ENCODE measurements at regions not wholly inside any gene's neighbourhood (a gene's known extent, or its start where the extent isn't known, plus 50 kb on each side); places are given as distances from the start of the nearest gene placed in this dataset.

- TF ChIP-seq, protein P1, sequence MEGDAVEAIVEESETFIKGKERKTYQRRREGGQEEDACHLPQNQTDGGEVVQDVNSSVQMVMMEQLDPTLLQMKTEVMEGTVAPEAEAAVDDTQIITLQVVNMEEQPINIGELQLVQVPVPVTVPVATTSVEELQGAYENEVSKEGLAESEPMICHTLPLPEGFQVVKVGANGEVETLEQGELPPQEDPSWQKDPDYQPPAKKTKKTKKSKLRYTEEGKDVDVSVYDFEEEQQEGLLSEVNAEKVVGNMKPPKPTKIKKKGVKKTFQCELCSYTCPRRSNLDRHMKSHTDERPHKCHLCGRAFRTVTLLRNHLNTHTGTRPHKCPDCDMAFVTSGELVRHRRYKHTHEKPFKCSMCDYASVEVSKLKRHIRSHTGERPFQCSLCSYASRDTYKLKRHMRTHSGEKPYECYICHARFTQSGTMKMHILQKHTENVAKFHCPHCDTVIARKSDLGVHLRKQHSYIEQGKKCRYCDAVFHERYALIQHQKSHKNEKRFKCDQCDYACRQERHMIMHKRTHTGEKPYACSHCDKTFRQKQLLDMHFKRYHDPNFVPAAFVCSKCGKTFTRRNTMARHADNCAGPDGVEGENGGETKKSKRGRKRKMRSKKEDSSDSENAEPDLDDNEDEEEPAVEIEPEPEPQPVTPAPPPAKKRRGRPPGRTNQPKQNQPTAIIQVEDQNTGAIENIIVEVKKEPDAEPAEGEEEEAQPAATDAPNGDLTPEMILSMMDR (conservative IDR thresholded peaks at IDR 0.05; ENCODE audit: low read depth, low read length) = no peak
- H3K4me3 ChIP-seq (ENCODE audit: low read depth, low read length) = no peak overlapping the region
- no peak for DNase-seq (ENCODE audit: low read depth)
These were observed 121.4 kb upstream of the WSCD1 start for GRCh38 chr17:5948811-5949210.

GRCh38 chr17:5950878-5951277 lies 119.3 kb upstream of the WSCD1 start:
- TF ChIP-seq, protein P1 (conservative IDR thresholded peaks at IDR 0.05; ENCODE audit: low read depth, low read length) = no peak
- no peak for DNase-seq (ENCODE audit: low read depth)
- H3K4me3 ChIP-seq (ENCODE audit: low read depth, low read length) = no peak overlapping the region

DNA sequence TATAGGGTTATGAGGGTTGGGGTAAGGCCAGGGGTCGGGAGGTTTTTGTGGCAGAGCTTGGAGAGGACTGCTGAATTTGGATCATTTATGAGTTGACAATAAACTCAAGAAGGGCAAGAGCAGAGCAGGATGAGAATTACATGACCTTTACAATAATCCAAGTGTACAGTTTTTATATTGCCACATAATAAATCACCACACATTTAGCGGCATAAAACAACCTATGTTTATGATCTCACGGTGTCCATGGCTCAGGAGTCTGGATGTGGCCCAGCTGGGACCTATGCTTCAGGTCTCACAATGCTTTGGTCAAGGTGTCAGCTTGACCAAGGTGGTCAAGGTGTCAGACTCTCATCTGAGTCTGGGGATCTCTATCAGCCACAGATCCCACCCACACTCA lies 118.3 kb upstream of the WSCD1 start:
- DNase-seq (ENCODE audit: low read depth) = no peak
- no peak overlapping the region for H3K4me3 ChIP-seq (ENCODE audit: low read depth, low read length)
- TF ChIP-seq, protein P1 (conservative IDR thresholded peaks at IDR 0.05; ENCODE audit: low read depth, low read length) = no peak

GRCh38 chr17:5952518-5952917 lies 117.7 kb upstream of the WSCD1 start:
- TF ChIP-seq, protein P1 (conservative IDR thresholded peaks at IDR 0.05; ENCODE audit: low read depth, low read length) = no peak
- DNase-seq (ENCODE audit: low read depth) = no peak
- H3K4me3 ChIP-seq (ENCODE audit: low read depth, low read length) = no peak overlapping the region

- DNase-seq (ENCODE audit: low read depth) = no peak
- H3K4me3 ChIP-seq (ENCODE audit: low read depth, low read length) = no peak overlapping the region
- TF ChIP-seq, protein P1 (conservative IDR thresholded peaks at IDR 0.05; ENCODE audit: low read depth, low read length) = no peak
These were observed 114.4 kb upstream of the WSCD1 start for GRCh38 chr17:5955764-5956163.

DNA sequence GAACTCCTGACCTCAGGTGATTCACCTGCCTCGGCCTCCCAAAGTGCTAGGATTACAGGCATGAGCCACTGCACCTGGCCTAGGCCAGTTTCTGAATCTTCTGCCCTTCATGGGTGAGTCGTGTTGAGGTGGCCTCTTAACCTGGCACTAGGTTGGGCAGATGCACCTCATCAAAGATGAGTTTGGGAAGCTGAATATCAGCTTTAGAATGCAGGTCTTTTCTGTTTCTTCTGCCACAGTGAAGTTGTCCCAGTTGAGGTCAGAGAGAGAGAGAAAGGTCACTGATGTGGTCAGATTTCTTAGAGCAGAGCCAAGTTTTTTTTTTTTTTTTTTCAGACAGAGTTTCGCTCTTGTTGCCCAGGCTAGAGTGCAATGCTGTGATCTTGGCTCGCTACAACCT lies 111.3 kb upstream of the WSCD1 start:
- DNase-seq (ENCODE audit: low read depth) = no peak
- H3K4me3 ChIP-seq (ENCODE audit: low read depth, low read length) = no peak overlapping the region
- TF ChIP-seq, protein P1 (conservative IDR thresholded peaks at IDR 0.05; ENCODE audit: low read depth, low read length) = no peak

- no peak for DNase-seq (ENCODE audit: low read depth)
These were observed 107.8 kb upstream of the WSCD1 start for GRCh38 chr17:5962371-5962770.

More at GRCh38 chr17:5962371-5962770, 107.8 kb upstream of the WSCD1 start:
- TF ChIP-seq, protein P1 (conservative IDR thresholded peaks at IDR 0.05; ENCODE audit: low read depth, low read length) = no peak
- no peak overlapping the region for H3K4me3 ChIP-seq (ENCODE audit: low read depth, low read length)

All from choroid plexus epithelial cell (primary cell).